Coronary artery (tissue), 2 donors: ENCODE measurements at regions not wholly inside any gene's neighbourhood (a gene's known extent, or its start where the extent isn't known, plus 50 kb on each side); places are given as distances from the start of the nearest gene placed in this dataset.

Experiments
- DNase-seq: peaks from one replicate; pipeline ENCODE4 v3.0.0-alpha.2; 2017; ENCODE audit warnings: low spot score
- H3K27ac ChIP-seq, 2 donors: fragments of 200-600 bp; sonication (generic); one replicate each; pipeline ENCODE4 v1.5.1; 2016 to 2019
- H3K4me3 ChIP-seq: fragments of 200-600 bp; sonication (generic); 2 replicates; pipeline ENCODE4 v1.5.1; 2016; ENCODE audit warnings: mild to moderate bottlenecking, moderate library complexity
- TF ChIP-seq, protein P1 (sequence below): fragments of 200-600 bp; sonication (generic); IDR thresholded peaks from one replicate; pipeline ENCODE4 v1.5.1; 2019; ENCODE audit warnings: antibody characterized with exemption

DNA sequence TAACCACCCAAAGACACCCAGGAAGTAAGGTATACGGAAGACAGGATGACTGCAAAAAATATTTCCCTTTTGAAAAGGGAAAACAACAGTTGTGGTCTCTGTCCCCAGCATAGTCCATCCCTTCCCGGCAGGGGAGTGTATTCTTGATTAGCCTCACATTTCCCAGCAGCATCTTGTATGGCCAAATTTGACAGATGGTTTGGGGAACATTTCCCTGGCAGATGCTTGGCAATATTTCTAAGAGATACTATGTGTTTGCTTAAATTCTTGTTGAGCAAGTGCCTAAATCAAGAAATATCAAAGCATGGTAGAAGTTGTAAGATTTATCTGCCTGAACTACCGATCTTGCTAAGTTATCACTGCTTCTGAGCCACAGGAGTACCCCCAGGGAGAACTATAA lies 56.9 kb upstream of the TPK1 start:
- no peak for DNase-seq
- H3K4me3 ChIP-seq, result no peak overlapping the region
- H3K27ac ChIP-seq, result no peak overlapping the region
- TF ChIP-seq, protein P1, sequence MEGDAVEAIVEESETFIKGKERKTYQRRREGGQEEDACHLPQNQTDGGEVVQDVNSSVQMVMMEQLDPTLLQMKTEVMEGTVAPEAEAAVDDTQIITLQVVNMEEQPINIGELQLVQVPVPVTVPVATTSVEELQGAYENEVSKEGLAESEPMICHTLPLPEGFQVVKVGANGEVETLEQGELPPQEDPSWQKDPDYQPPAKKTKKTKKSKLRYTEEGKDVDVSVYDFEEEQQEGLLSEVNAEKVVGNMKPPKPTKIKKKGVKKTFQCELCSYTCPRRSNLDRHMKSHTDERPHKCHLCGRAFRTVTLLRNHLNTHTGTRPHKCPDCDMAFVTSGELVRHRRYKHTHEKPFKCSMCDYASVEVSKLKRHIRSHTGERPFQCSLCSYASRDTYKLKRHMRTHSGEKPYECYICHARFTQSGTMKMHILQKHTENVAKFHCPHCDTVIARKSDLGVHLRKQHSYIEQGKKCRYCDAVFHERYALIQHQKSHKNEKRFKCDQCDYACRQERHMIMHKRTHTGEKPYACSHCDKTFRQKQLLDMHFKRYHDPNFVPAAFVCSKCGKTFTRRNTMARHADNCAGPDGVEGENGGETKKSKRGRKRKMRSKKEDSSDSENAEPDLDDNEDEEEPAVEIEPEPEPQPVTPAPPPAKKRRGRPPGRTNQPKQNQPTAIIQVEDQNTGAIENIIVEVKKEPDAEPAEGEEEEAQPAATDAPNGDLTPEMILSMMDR, result no peak
